SK-N-MC (cell line): ENCODE measurements at regions not wholly inside any gene's neighbourhood (a gene's known extent, or its start where the extent isn't known, plus 50 kb on each side); places are given as distances from the start of the nearest gene placed in this dataset.

Experiments used
- DNase-seq: peaks from one replicate; pipeline ENCODE4 v3.0.0-alpha.2; 2011; ENCODE audit warnings: low read depth, low spot score
- H3K27ac ChIP-seq: fragments of 200-600 bp; sonication (generic); 2 replicates; pipeline ENCODE4 v1.5.1; 2016; ENCODE audit warnings: mixed run types
- H3K36me3 ChIP-seq: fragments of 200-600 bp; sonication (generic); 2 replicates; pipeline ENCODE4 v1.6.1; 2017; ENCODE audit warnings: antibody characterized with exemption, low read length, mixed read lengths; ENCODE audit not compliant: insufficient read depth
- H3K4me3 ChIP-seq: fragments of 200-600 bp; sonication (generic); 2 replicates; pipeline ENCODE4 v1.5.1; 2016
- H3K9ac ChIP-seq: fragments of 200-600 bp; sonication (generic); 2 replicates; pipeline ENCODE4 v1.8.0; 2017; ENCODE audit warnings: mixed run types, mixed read lengths; ENCODE audit not compliant: insufficient read length
- H3K9me3 ChIP-seq: fragments of 200-600 bp; sonication (generic); 2 replicates; pipeline ENCODE4 v1.6.1; 2017; ENCODE audit warnings: low read depth, mild to moderate bottlenecking, antibody characterized with exemption, low read length, moderate library complexity, mixed read lengths
- EZH2 ChIP-seq: fragments of 200-600 bp; sonication (generic); IDR thresholded peaks from one replicate; pipeline ENCODE4 v1.6.1; 2017; ENCODE audit warnings: antibody characterized with exemption
- FOXP2 ChIP-seq: optimal IDR thresholded peaks from 2 replicates; pipeline ENCODE3; 2011; ENCODE audit warnings: mild to moderate bottlenecking, moderate library complexity; ENCODE audit not compliant: insufficient read depth; ENCODE audit errors: extremely low read length, control extremely low read depth
- POLR2AphosphoS5 ChIP-seq: IDR thresholded peaks from 2 replicates; pipeline ENCODE4 v1.6.1; 2012; ENCODE audit warnings: mild to moderate bottlenecking, low read depth, low read length, borderline replicate concordance

GRCh38 chr12:66048835-66049537, 81.6 kb downstream of the LLPH start:
- no peaks in the 10 kb centered on the region for H3K36me3 ChIP-seq
- no peak overlapping the region for H3K9ac ChIP-seq
- H3K27ac ChIP-seq: no peak overlapping the region
- TF ChIP-seq FOXP2 (no peak), POLR2AphosphoS5 (no peak), EZH2 (no peak)
- no peak for DNase-seq
- no peaks in the 10 kb centered on the region for H3K9me3 ChIP-seq
- H3K4me3 ChIP-seq: no peak overlapping the region

- no peaks in the 10 kb centered on the region for H3K9me3 ChIP-seq
- H3K27ac ChIP-seq: no peak overlapping the region
- DNase-seq: no peak
- no peak for TF ChIP-seq EZH2
- TF ChIP-seq FOXP2: no peak
- no peak for TF ChIP-seq POLR2AphosphoS5
- H3K9ac ChIP-seq: no peak overlapping the region
- no peak overlapping the region for H3K4me3 ChIP-seq
- no peaks in the 10 kb centered on the region for H3K36me3 ChIP-seq
Observed at GRCh38 chr12:66048218-66048834, 82.2 kb downstream of the LLPH start.

- H3K9me3 ChIP-seq: no peaks in the 10 kb centered on the region
- H3K36me3 ChIP-seq: no peaks in the 10 kb centered on the region
- no peak overlapping the region for H3K9ac ChIP-seq
- no peak overlapping the region for H3K4me3 ChIP-seq
- TF ChIP-seq POLR2AphosphoS5 (no peak), FOXP2 (no peak), EZH2 (no peak)
- H3K27ac ChIP-seq: peak overlapping the region; percentile 49
- DNase-seq: no peak
Observed at GRCh38 chr12:66047411-66048021, 83.0 kb downstream of the LLPH start.

GRCh38 chr12:66045506-66045905, 85.0 kb downstream of the LLPH start:
- DNase-seq: no peak
- H3K9ac ChIP-seq: no peak overlapping the region
- no peaks in the 10 kb centered on the region for H3K9me3 ChIP-seq
- TF ChIP-seq POLR2AphosphoS5 (no peak), EZH2 (no peak), FOXP2 (no peak)
- H3K4me3 ChIP-seq: no peak overlapping the region
- H3K36me3 ChIP-seq: no peaks in the 10 kb centered on the region
- no peak overlapping the region for H3K27ac ChIP-seq

GRCh38 chr12:66044731-66045130, 85.8 kb downstream of the LLPH start:
- Histone ChIP-seq H3K36me3 (no peaks in the 10 kb centered on the region), H3K4me3 (no peak overlapping the region), H3K27ac (no peak overlapping the region), H3K9ac (no peak overlapping the region), H3K9me3 (no peaks in the 10 kb centered on the region)
- TF ChIP-seq EZH2 (no peak), FOXP2 (no peak), POLR2AphosphoS5 (no peak)
- DNase-seq: no peak

GRCh38 chr12:66043035-66043434, 87.5 kb downstream of the LLPH start:
- H3K9me3 ChIP-seq: no peaks in the 10 kb centered on the region
- H3K4me3 ChIP-seq: no peak overlapping the region
- no peaks in the 10 kb centered on the region for H3K36me3 ChIP-seq
- DNase-seq: no peak
- TF ChIP-seq EZH2: no peak
- no peak for TF ChIP-seq FOXP2
- no peak for TF ChIP-seq POLR2AphosphoS5
- no peak overlapping the region for H3K9ac ChIP-seq
- no peak overlapping the region for H3K27ac ChIP-seq

GRCh38 chr12:66041651-66042363, 88.7 kb downstream of the LLPH start:
- Histone ChIP-seq H3K9ac (no peak overlapping the region), H3K36me3 (no peaks in the 10 kb centered on the region), H3K27ac (no peak overlapping the region), H3K9me3 (no peaks in the 10 kb centered on the region), H3K4me3 (no peak overlapping the region)
- TF ChIP-seq FOXP2 (no peak), EZH2 (no peak)
- DNase-seq: no peak

GRCh38 chr12:66036317-66036716, 94.2 kb downstream of the LLPH start:
- no peaks in the 10 kb centered on the region for H3K9me3 ChIP-seq
- no peak for TF ChIP-seq FOXP2
- TF ChIP-seq POLR2AphosphoS5: no peak
- TF ChIP-seq EZH2: no peak
- H3K9ac ChIP-seq: no peak overlapping the region
- no peaks in the 10 kb centered on the region for H3K36me3 ChIP-seq
- H3K27ac ChIP-seq: no peak overlapping the region
- no peak overlapping the region for H3K4me3 ChIP-seq
- no peak for DNase-seq
